A172 (cell line): ENCODE measurements at regions not wholly inside any gene's neighbourhood (a gene's known extent, or its start where the extent isn't known, plus 50 kb on each side); places are given as distances from the start of the nearest gene placed in this dataset.

Source experiments
- DNase-seq: peaks from one replicate; pipeline ENCODE4 v3.0.0-alpha.2; 2015; ENCODE audit warnings: low spot score

GRCh38 chr3:165346503-165346902, 150.3 kb upstream of the SLITRK3 start:
- DNase-seq = no peak

- DNase-seq = no peak
Measured at GRCh38 chr3:165343185-165343584, 147.0 kb upstream of the SLITRK3 start.

- DNase-seq = peak; percentile 26
Measured at GRCh38 chr3:165339753-165340152, 143.6 kb upstream of the SLITRK3 start.

- DNase-seq = peak; percentile 73
Measured at GRCh38 chr3:165336786-165337185, 140.6 kb upstream of the SLITRK3 start.
